GM21381 (cell line): ENCODE measurements at regions not wholly inside any gene's neighbourhood (a gene's known extent, or its start where the extent isn't known, plus 50 kb on each side); places are given as distances from the start of the nearest gene placed in this dataset.

Experiments
- ATAC-seq: cut with Tn5 transposase; IDR thresholded peaks from one replicate; pipeline ENCODE4 v1.9.1; 2021; ENCODE audit warnings: mild to moderate bottlenecking, moderate library complexity; ENCODE audit not compliant: unreplicated experiment

- no peak for ATAC-seq
These were observed 495.0 kb upstream of the RGMA start for GRCh38 chr15:93583968-93584367.

GRCh38 chr15:93583552-93583951 lies 494.5 kb upstream of the RGMA start:
- ATAC-seq = no peak

GRCh38 chr15:93570527-93570926 lies 481.5 kb upstream of the RGMA start:
- no peak for ATAC-seq

GRCh38 chr15:93566762-93567161 lies 477.8 kb upstream of the RGMA start:
- no peak for ATAC-seq

- no peak for ATAC-seq
These were observed 476.2 kb upstream of the RGMA start for GRCh38 chr15:93565201-93565600.

GRCh38 chr15:93563218-93563617 lies 474.2 kb upstream of the RGMA start:
- ATAC-seq = no peak

GRCh38 chr15:93562395-93563123 lies 473.5 kb upstream of the RGMA start:
- no peak for ATAC-seq

- no peak for ATAC-seq
These were observed 468.7 kb upstream of the RGMA start for GRCh38 chr15:93557696-93558095.

GRCh38 chr15:93553167-93553935 lies 464.3 kb upstream of the RGMA start:
- no peak for ATAC-seq

GRCh38 chr15:93543093-93543492 lies 454.1 kb upstream of the RGMA start:
- no peak for ATAC-seq

GRCh38 chr15:93527374-93528050 lies 438.5 kb upstream of the RGMA start:
- no peak for ATAC-seq

- ATAC-seq = no peak
These were observed 435.4 kb upstream of the RGMA start for GRCh38 chr15:93524432-93524831.

GRCh38 chr15:93523481-93523880 lies 434.5 kb upstream of the RGMA start:
- ATAC-seq = no peak

GRCh38 chr15:93520206-93520605 lies 431.2 kb upstream of the RGMA start:
- ATAC-seq = no peak

GRCh38 chr15:93519599-93519998 lies 430.6 kb upstream of the RGMA start:
- no peak for ATAC-seq

- ATAC-seq = no peak
These were observed 428.2 kb upstream of the RGMA start for GRCh38 chr15:93517176-93517575.

- ATAC-seq = no peak
These were observed 426.4 kb upstream of the RGMA start for GRCh38 chr15:93515256-93516051.

- no peak for ATAC-seq
These were observed 417.6 kb upstream of the RGMA start for GRCh38 chr15:93506646-93507045.

- no peak for ATAC-seq
These were observed 416.5 kb upstream of the RGMA start for GRCh38 chr15:93505506-93505905.

GRCh38 chr15:93501946-93502345 lies 412.9 kb upstream of the RGMA start:
- ATAC-seq = no peak

- no peak for ATAC-seq
These were observed 411.1 kb upstream of the RGMA start for GRCh38 chr15:93500155-93500554.
